Pons (tissue), 1 donor: ENCODE measurements at regions not wholly inside any gene's neighbourhood (a gene's known extent, or its start where the extent isn't known, plus 50 kb on each side); places are given as distances from the start of the nearest gene placed in this dataset.

Source experiments
- DNase-seq: peaks from one replicate; pipeline ENCODE4 v3.0.0-alpha.2; 2016; ENCODE audit warnings: low spot score

GRCh38 chr10:123606955-123607354 lies 59.2 kb upstream of the GPR26 start:
- DNase-seq, result no peak

GRCh38 chr10:123607386-123607785 lies 58.8 kb upstream of the GPR26 start:
- no peak for DNase-seq

GRCh38 chr10:123608047-123608446 lies 58.1 kb upstream of the GPR26 start:
- DNase-seq, result no peak

GRCh38 chr10:123611243-123611642 lies 54.9 kb upstream of the GPR26 start:
- no peak for DNase-seq

GRCh38 chr10:123611876-123612275 lies 54.3 kb upstream of the GPR26 start:
- DNase-seq, result no peak

GRCh38 chr10:123613346-123613850 lies 52.8 kb upstream of the GPR26 start:
- no peak for DNase-seq

- DNase-seq, result peak; percentile 12
Observed at GRCh38 chr10:123614888-123615287, 51.3 kb upstream of the GPR26 start.
